HG03442 (cell line): ENCODE measurements at regions not wholly inside any gene's neighbourhood (a gene's known extent, or its start where the extent isn't known, plus 50 kb on each side); places are given as distances from the start of the nearest gene placed in this dataset.
"Not testable (repeated sequence)": the region's sequence is repeated elsewhere in the genome, so short reads cannot be mapped to it uniquely, and the experiment has no call there.

Experiments used
- ATAC-seq: cut with Tn5 transposase; IDR thresholded peaks from one replicate; pipeline ENCODE4 v1.9.1; 2021; ENCODE audit warnings: mild to moderate bottlenecking, moderate library complexity; ENCODE audit not compliant: unreplicated experiment

DNA sequence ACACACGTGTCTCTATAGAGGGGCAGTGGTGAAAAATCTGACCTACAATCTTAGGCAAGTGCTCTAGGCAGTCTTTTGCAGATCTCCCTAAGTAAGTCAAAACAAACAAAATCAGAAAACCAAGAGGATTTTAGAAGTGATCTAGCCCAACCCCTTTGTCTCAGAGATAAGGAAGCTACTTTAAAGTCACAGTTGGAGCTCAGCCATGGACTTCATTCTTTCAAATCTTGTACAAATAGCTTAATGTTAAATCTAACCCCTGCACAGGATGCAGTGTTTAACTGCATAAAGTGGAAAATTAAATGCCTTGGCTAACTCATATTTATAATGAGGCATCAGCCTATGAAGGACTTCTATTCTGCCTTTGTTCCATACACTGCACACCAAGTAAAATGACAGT is 135.1 kb upstream of the RFX3 start:
- no peak for ATAC-seq

DNA sequence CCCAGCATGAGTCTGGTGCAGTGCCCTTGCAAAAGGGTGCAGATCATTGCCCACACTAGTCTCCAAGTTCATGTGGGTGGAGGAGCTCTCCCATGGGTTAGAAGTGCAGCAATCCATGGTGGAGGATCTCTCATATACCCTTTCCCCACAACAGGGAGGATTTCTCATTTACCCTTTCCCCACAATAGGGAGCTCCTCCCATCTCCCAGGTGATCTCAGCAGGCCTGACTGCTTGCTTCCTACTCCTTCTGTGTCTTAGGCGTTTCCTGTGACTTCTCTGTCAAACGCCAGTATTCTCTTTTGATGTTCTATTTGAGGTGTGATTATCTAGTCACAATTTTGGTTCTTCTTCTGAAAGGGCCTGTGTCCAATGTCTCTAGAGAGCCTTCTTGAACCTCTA is 133.8 kb upstream of the RFX3 start:
- no peak for ATAC-seq

GRCh38 chr9:3658964-3659363 is 133.2 kb upstream of the RFX3 start:
- no peak for ATAC-seq

- no peak for ATAC-seq
Measured at GRCh38 chr9:3656224-3656623, 130.4 kb upstream of the RFX3 start.

- ATAC-seq: peak; percentile 40
Measured at GRCh38 chr9:3650994-3651622, 125.3 kb upstream of the RFX3 start.

GRCh38 chr9:3648722-3649246 is 123.0 kb upstream of the RFX3 start:
- ATAC-seq: no peak

- ATAC-seq: no peak
Measured at GRCh38 chr9:3648266-3648665, 122.5 kb upstream of the RFX3 start.

- no peak for ATAC-seq
Measured at GRCh38 chr9:3647652-3648051, 121.9 kb upstream of the RFX3 start.

GRCh38 chr9:3646226-3646625 is 120.4 kb upstream of the RFX3 start:
- no peak for ATAC-seq

GRCh38 chr9:3642075-3642474 is 116.3 kb upstream of the RFX3 start:
- not testable (repeated sequence) for ATAC-seq

- no peak for ATAC-seq
Measured at GRCh38 chr9:3629495-3629894, 103.7 kb upstream of the RFX3 start.

- no peak for ATAC-seq
Measured at GRCh38 chr9:3628239-3628638, 102.4 kb upstream of the RFX3 start.

DNA sequence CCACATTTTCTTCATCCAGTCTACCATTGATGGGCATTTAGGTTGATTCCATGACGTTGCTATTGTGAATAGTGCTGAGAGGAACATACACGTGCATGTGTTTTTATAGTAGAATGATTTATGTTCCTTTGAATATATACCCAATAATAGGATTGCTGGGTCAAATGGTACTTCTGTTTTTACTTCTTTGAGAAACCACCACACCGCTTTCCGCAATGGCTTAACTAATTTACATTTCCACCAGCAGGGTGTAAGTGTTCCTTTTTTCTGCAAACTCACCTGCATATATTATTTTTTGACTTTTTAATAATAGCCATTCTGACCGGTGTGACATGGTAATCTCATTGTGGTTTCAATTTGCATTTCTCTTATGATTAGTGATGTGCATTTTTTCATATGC is 82.2 kb upstream of the RFX3 start:
- ATAC-seq: peak; percentile 71

GRCh38 chr9:3600672-3601071 is 74.9 kb upstream of the RFX3 start:
- no peak for ATAC-seq

DNA sequence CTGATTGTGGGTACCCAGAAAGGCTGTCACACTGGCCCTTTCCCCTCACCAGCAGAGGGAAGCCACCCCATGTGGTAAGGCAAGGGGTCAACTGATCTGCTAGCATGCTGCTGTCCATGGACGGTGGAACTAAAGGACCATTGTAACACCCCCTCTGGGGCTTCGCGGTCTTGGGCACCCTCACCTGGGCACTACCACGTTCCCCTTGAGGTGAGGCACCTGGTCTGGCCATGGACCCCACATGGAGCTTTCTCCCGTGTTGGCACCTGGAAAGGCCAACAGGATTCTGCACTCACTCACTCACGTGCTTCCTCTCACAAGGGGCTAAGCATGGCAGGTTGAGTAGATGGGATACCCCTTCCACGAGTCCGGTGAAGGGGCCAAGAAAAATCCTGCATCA is 72.0 kb upstream of the RFX3 start:
- ATAC-seq: no peak

GRCh38 chr9:3586066-3586465 is 60.3 kb upstream of the RFX3 start:
- no peak for ATAC-seq

GRCh38 chr9:3585606-3586005 is 59.8 kb upstream of the RFX3 start:
- no peak for ATAC-seq

DNA sequence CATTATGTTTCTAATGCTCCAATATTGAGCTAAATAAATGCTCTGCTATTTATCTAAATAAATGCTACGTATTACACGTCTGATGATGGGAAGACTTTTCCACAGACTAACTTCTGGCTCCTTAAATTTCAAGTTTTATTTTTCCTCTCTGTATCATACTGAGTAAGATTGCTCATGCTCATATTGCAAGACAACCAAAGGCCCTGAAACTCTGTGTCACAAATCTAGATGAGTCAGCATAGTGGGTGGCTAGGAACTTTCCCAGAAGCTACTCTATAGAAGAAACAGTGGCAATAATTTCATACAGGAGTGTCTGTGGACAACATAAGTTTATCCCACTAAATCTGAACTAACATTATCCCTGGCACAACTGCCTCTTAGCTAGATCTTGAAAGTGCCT is 53.0 kb upstream of the RFX3 start:
- ATAC-seq: no peak

GRCh38 chr9:3576328-3576727 is 50.5 kb upstream of the RFX3 start:
- no peak for ATAC-seq

- ATAC-seq: no peak
Measured at GRCh38 chr9:3575821-3576220, 50.0 kb upstream of the RFX3 start.
